Astrocyte of the cerebellum (primary cell): ENCODE measurements at regions not wholly inside any gene's neighbourhood (a gene's known extent, or its start where the extent isn't known, plus 50 kb on each side); places are given as distances from the start of the nearest gene placed in this dataset.

Experiments used
- DNase-seq: peaks from one replicate; pipeline ENCODE4 v3.0.0-alpha.2; 2011; ENCODE audit warnings: low read depth
- H3K4me3 ChIP-seq: 2 replicates; pipeline ENCODE4 v1.5.1; 2011; ENCODE audit warnings: mild to moderate bottlenecking, low read depth, low read length, moderate library complexity
- in situ Hi-C: cut with HindIII; loops from 2 replicates; pipeline ENCODE4 v1.10.0; 2017; ENCODE audit warnings: low sequenced_read_pairs
- TF ChIP-seq, protein P1 (sequence below): IDR thresholded peaks from 2 replicates; pipeline ENCODE4 v1.5.1; 2012; ENCODE audit warnings: low read length, low read depth, moderate library complexity, mild to moderate bottlenecking; ENCODE audit errors: missing control alignments

DNA sequence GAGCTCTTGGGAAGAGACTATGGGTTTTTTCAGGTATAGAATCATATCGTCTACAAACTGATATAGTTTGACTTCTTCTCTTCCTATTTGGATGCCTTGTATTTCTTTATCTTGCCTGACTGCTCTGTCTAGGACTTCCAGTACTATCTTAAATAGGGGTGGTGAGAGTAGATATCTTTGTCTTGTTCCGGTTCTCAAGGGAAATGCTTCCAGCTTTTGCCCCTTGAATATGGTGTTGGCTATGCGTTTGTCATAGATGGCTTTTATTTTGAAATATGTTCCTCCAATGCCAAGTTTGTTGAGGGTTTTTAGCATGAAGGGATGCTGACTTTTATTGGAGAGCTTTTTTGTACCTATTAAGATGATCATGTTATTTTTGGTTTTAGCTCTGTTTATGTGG is 170.3 kb downstream of the PTGER3 start:
- TF ChIP-seq, protein P1, sequence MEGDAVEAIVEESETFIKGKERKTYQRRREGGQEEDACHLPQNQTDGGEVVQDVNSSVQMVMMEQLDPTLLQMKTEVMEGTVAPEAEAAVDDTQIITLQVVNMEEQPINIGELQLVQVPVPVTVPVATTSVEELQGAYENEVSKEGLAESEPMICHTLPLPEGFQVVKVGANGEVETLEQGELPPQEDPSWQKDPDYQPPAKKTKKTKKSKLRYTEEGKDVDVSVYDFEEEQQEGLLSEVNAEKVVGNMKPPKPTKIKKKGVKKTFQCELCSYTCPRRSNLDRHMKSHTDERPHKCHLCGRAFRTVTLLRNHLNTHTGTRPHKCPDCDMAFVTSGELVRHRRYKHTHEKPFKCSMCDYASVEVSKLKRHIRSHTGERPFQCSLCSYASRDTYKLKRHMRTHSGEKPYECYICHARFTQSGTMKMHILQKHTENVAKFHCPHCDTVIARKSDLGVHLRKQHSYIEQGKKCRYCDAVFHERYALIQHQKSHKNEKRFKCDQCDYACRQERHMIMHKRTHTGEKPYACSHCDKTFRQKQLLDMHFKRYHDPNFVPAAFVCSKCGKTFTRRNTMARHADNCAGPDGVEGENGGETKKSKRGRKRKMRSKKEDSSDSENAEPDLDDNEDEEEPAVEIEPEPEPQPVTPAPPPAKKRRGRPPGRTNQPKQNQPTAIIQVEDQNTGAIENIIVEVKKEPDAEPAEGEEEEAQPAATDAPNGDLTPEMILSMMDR: no peak
- in situ Hi-C loops: no loop called here
- DNase-seq: no peak
- H3K4me3 ChIP-seq: no peak overlapping the region

DNA sequence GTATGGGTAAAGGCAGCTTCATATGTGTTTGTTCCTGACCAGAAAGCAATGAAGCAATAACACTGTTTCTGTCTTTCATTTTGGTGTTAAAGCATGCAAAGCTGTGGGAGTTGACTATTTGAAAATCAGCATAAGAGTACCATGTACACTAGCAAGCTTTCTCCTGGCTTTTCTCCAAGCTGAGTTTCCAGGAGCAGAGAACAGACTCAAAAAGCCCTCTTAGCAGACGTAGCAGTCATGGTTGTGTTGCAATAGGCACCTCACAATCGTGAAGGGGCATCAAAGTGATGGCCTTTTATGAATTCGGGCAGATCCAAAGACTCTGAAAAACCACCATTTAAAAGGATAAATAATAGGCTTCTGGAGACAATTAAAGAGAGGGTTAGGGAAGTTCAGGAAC is 159.7 kb downstream of the PTGER3 start:
- in situ Hi-C loops: no loop called here
- no peak for DNase-seq
- TF ChIP-seq, protein P1: no peak
- H3K4me3 ChIP-seq: no peak overlapping the region

DNA sequence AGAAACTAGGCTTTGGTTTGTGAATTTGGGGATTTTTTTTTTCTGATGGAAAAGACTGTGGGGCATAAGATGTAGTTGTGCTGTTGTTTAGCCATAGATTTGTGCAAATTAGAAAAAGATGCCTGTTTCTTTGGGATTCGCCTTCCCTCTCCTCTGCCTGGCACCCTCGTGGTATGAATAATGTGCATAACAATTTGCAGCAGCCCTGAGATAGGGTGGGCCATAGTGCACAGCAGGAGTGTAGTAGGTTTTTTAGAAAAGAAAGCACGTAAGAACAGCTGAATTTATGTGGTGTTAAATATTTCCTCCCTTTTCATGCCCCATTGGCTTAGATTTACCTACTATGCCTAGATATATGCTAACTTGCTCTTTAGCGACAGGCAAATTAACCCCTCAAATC is 158.9 kb downstream of the PTGER3 start:
- TF ChIP-seq, protein P1: no peak
- H3K4me3 ChIP-seq: no peak overlapping the region
- DNase-seq: no peak
- in situ Hi-C loops: no loop called here

DNA sequence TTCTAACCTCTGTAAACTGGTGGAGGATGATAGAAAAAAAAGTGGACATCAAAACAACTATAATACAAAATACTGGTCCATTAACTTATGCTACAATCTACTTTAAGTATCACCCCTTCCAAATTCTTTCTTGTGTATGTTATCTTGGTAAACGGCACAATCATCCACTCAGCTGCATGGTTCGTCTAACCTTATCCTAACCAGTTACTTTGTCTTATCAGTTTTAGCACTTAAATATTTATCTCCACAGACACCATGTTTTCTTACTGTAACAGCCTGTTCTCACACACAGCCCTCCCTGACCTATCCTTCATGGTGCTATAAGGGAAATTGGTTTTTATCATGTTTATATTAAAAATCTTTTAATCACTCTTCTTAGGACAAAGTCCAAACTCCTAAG is 157.2 kb downstream of the PTGER3 start:
- DNase-seq: no peak
- no peak overlapping the region for H3K4me3 ChIP-seq
- TF ChIP-seq, protein P1: no peak
- in situ Hi-C loops: no loop called here

DNA sequence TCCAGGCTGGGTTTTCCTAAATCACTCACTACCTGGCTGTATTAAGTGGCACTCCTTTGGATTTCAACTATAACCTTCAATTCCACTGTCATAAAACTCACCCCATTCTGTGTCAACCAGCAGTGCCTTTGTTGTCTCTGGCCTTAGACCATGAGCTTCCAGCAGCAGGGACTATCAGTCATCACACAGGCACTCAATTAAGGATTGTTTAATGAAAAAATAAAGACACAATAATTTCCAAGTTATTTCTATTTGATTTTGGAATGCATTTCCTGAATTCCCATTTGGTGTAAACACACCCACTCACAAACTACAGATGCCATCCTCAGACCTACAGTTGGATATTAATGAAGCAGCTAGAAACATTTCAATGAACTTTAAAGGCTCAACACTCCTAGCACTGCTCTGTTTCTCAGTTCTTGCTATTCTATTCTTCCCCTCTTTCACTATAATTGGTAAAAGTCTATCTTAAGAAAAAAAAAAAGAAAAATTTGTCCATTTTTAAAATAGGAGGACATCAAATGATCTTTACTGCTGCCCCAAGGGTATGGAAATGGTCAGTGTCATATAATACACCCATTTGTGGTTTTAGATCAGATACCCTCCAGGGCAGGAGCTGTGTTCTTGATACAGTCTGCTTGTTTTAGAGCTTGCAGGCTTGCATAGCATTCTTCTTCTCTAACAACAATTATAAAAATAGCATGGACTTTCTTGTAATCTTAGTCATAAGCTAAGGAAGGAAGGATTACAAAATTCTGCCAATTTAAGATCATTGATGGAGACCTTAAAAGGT is 156.4 kb downstream of the PTGER3 start:
- TF ChIP-seq, protein P1: no peak
- no peak overlapping the region for H3K4me3 ChIP-seq
- no peak for DNase-seq
- in situ Hi-C loops: no loop called here

DNA sequence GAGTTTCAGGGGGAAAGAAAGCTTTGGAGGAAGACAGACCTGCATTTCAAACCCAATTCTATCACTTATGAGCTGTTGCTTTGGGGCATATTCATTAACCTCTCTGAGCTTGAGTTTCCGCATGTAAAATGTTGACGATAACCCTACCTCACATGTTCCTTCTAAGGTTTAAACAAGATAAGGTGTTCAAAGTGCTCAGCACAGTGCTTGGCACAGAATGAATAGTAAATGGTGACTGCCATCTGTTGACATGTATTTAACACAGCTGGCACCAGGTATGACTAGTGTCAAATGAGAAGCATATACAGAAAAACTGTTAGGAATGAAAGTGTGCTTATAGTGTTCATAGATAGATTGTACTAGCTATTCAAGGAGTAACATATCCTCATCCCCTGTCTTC is 155.5 kb downstream of the PTGER3 start:
- DNase-seq: no peak
- H3K4me3 ChIP-seq: no peak overlapping the region
- TF ChIP-seq, protein P1: no peak
- in situ Hi-C loops: no loop called here
